ENCODE measurements at regions not wholly inside any gene's neighbourhood (a gene's known extent, or its start where the extent isn't known, plus 50 kb on each side); places are given as distances from the start of the nearest gene placed in this dataset.

GRCh38 chr14:54232735-54233134, 164.1 kb upstream of the CDKN3 start:
- no peak for TF ChIP-seq CTCF (IDR thresholded peaks at IDR 0.05; ENCODE audit: insufficient read depth, low read length, poor library complexity, severe bottlenecking)

GRCh38 chr14:54241517-54241916, 155.3 kb upstream of the CDKN3 start:
- H3K27me3 ChIP-seq (ENCODE audit: control insufficient read depth, insufficient read depth, low read length), result no peaks in the 10 kb centered on the region
- no peak overlapping the region for H3K4me3 ChIP-seq (ENCODE audit: low read depth, low read length)
- TF ChIP-seq CTCF (IDR thresholded peaks at IDR 0.05; ENCODE audit: insufficient read depth, low read length, poor library complexity, severe bottlenecking), result no peak
- H3K36me3 ChIP-seq (ENCODE audit: control insufficient read depth, insufficient read depth, low read length), result no peaks in the 10 kb centered on the region
- DNase-seq (ENCODE audit: low read depth), result no peak

More at GRCh38 chr14:54232735-54233134, 164.1 kb upstream of the CDKN3 start:
- H3K4me3 ChIP-seq (ENCODE audit: low read depth, low read length), result no peak overlapping the region
- H3K36me3 ChIP-seq (ENCODE audit: control insufficient read depth, insufficient read depth, low read length), result no peaks in the 10 kb centered on the region
- H3K27me3 ChIP-seq (ENCODE audit: control insufficient read depth, insufficient read depth, low read length), result no peaks in the 10 kb centered on the region
- DNase-seq (ENCODE audit: low read depth), result no peak

GRCh38 chr14:54251356-54251755, 145.5 kb upstream of the CDKN3 start:
- H3K27me3 ChIP-seq (ENCODE audit: control insufficient read depth, insufficient read depth, low read length), result no peaks in the 10 kb centered on the region
- DNase-seq (ENCODE audit: low read depth), result no peak
- TF ChIP-seq CTCF (IDR thresholded peaks at IDR 0.05; ENCODE audit: insufficient read depth, low read length, poor library complexity, severe bottlenecking), result no peak
- H3K4me3 ChIP-seq (ENCODE audit: low read depth, low read length), result no peak overlapping the region
- no peaks in the 10 kb centered on the region for H3K36me3 ChIP-seq (ENCODE audit: control insufficient read depth, insufficient read depth, low read length)

- H3K27me3 ChIP-seq (ENCODE audit: control insufficient read depth, insufficient read depth, low read length), result no peaks in the 10 kb centered on the region
- no peaks in the 10 kb centered on the region for H3K36me3 ChIP-seq (ENCODE audit: control insufficient read depth, insufficient read depth, low read length)
- H3K4me3 ChIP-seq (ENCODE audit: low read depth, low read length), result no peak overlapping the region
- TF ChIP-seq CTCF (IDR thresholded peaks at IDR 0.05; ENCODE audit: insufficient read depth, low read length, poor library complexity, severe bottlenecking), result peak; percentile 3
- DNase-seq (ENCODE audit: low read depth), result peak; percentile 91
Observed at GRCh38 chr14:54252072-54252730, 144.6 kb upstream of the CDKN3 start.

GRCh38 chr14:54253195-54253947, 143.4 kb upstream of the CDKN3 start:
- no peak for TF ChIP-seq CTCF (IDR thresholded peaks at IDR 0.05; ENCODE audit: insufficient read depth, low read length, poor library complexity, severe bottlenecking)
- DNase-seq (ENCODE audit: low read depth), result peak; percentile 90
- Histone ChIP-seq H3K4me3 (ENCODE audit: low read depth, low read length) (no peak overlapping the region), H3K36me3 (ENCODE audit: control insufficient read depth, insufficient read depth, low read length) (no peaks in the 10 kb centered on the region), H3K27me3 (ENCODE audit: control insufficient read depth, insufficient read depth, low read length) (no peaks in the 10 kb centered on the region)
